ENCODE measurements at regions not wholly inside any gene's neighbourhood (a gene's known extent, or its start where the extent isn't known, plus 50 kb on each side); places are given as distances from the start of the nearest gene placed in this dataset.

DNA sequence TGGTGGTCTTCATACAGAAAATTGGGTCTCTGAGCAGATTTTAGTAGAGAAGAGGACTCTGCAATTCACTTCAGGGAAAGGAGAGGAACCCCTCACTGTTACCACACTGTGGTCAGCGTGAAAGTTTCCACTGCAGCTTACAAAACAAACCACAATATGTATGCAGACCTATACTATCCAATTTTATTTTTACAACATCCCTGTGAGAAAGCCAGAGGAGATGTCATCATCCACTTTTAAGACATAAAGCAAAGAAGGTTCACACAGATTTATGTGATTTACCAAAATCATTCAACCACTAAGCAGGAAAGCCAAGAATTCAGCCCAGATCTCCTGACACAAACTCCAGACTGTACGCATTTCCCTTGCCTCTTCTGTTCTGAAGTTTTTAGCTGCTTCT, 442.4 kb downstream of the FRK start (continued):
- no peak for TF ChIP-seq TAF7 (optimal IDR thresholded peaks at IDR 0.05; ENCODE audit: borderline replicate concordance, low read depth, low read length)
- no peak for TF ChIP-seq JUN (IDR thresholded peaks at IDR 0.05; ENCODE audit: low read depth, low read length)
- TF ChIP-seq ZNF274 (IDR thresholded peaks at IDR 0.05; ENCODE audit: borderline replicate concordance, extremely low read depth, low read length): no peak
